Endometrium (tissue), 2 donors: ENCODE measurements at regions not wholly inside any gene's neighbourhood (a gene's known extent, or its start where the extent isn't known, plus 50 kb on each side); places are given as distances from the start of the nearest gene placed in this dataset.

Experiments
- FAIRE-seq: peaks from 2 replicates; lab custom pipeline; 2012; peaks lifted over from hg19 to GRCh38; lab: Jason Lieb, UNC
- donor health status: control.
- donor health status: control.

DNA sequence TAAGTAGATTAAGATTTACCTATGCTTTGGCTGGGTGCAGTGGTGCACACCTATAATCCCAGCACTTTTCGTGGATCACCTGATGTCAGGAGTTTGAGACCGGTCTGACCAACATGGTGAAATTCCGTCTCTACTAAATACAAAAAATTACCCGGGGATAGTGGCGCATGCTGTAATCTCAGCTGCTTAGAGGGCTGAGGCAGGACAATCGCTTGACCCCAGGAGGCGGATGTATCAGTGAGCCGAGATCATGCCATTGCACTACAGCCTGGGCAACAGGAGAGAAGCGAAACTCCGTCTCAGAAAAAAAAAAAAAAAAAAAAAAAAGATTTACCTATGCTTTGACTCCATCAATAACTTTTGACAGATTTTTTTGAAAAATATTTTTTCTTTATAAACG lies 267.1 kb upstream of the SEMA6A start:
- no peak for FAIRE-seq

DNA sequence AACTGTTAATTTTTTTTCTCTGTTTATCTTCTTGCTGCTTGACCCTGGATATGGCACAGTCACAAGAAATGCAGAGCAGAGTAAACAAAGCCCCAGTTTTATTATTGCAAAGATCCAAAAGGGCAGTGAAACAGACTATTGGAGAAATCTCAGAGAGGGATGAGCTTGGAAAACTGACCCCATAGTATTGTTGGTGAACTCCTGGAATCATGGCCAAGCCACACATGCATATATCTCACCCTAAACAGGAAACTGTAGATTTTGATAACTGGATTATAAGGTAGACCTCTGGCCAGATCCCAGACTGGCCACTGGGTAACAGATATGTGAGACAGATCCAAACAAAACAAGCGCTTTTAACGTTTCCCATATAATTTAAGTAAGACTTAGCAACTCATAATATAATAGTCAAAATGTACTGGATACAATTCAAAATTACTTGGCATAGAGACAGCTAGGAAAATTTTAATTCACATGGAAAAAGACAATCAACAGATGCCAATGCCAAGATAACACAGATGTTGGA lies 263.5 kb upstream of the SEMA6A start:
- no peak for FAIRE-seq

DNA sequence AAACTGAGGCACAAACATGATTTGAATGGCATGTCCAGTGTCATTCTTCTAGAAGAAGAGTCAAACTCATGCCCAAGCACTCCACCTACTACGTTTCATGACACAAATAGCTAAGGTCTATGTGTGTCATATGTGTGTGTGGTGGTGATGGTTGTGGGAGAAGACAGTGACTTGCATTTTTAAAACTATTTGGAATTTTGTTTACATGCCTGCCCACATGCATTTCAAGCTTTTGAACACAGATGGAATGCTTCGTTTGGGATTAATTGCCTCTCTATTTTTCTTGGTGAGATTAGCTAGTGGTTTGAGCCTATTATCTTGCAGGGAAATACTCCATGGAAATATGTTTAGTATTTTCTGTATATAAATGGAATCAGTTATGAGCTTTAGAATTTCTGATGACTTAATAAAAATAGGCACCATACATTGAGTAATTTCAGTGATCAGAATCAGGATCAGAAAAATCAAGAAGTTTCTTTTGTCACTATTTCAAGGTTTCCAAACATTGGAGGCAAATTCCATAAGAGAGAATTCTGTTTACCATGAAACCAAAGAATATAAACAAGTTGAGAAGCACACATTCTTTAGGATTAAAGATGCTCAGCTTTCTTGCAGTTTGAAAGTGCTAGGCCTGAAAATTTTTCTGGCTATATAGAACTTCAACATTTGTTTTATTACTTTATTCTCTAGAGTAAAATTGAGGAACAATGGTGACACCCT lies 260.3 kb upstream of the SEMA6A start:
- no peak for FAIRE-seq

DNA sequence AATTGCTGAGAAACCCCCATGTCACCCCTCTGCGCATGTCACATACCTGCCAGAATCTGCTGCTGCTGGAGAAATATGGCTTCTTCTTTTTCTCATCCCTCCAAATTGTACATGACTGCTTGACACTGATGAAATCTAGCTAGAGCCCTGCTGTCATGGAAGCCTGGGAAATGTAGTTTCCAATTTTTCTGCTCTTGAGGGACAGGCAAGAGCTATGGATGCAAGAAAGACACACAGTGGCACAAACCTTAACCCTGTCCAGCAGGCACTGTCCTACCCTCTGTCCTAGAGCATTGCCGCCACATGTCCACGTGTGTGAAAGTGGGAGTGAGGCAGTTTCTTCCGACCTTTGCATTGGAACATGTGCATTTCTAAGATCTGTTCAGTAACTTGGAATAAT lies 255.5 kb upstream of the SEMA6A start:
- FAIRE-seq, result no peak

DNA sequence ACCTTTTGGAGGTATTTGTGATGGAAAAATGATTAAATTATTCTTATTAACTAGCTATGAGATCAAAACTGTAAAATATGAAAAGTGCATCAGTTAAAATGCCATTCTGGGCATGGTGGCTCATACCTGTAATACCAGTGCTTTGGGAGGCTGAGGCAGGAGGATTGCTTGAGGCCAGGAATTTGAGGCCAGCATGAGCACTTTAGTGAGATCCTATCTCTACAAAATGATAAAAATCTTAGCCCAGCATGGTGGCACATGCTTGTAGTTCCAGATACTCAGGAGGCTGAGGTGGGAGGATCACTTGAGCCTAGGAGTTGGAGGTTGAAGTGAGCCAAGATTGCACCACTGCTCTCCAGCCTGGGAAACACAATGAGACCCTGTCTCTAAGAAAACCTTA lies 252.5 kb upstream of the SEMA6A start:
- FAIRE-seq, result no peak

DNA sequence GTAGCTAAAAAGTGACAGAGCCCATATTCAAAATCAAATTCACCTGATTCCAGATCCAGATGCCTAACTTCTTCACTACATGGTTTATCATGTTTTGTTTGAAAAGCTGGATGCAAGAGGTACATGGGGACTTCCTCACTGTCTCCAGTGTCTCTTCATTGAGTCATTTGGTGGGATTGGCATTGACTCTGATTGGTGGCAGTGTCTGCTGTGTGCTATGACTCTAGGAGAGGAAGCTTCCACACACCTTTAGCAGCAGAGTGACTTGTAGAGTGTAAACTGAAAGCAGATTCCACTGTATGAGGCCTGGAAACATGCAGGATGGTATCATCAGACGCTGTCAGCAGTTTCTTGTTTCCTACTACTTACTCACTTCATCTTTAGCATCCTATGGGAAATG lies 250.9 kb upstream of the SEMA6A start:
- FAIRE-seq, result no peak

DNA sequence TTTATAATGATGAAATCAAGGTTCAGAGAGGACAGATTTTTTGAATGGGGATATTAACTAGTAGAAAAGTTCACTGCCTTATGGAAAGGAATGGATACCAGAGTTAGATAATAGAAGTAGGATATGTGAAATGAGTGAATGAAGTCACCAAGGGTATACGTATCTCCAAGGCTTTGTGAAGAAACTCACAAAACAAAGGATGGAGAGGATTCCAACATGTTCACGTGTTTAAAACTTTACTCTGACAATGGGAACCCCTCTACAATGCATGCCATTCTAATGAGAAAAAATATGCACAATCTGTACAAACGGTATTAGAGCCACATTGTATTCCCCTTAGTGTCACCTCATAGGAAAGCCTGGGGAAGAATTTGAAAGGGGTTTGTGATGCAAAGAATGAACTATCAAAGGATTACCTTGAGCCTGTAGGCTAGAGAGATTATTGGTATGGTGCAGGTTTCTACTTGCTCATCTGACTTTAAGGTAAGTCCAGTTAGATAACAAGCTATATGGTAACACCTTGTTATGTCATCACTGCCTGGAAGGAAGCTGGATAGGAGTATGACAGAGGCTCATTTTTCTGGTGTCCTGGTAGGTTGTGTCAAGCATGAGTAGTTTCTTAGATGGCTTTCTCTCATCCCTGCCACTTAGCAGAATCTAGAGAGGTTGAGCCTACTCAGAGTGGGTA lies 250.3 kb upstream of the SEMA6A start:
- no peak for FAIRE-seq

DNA sequence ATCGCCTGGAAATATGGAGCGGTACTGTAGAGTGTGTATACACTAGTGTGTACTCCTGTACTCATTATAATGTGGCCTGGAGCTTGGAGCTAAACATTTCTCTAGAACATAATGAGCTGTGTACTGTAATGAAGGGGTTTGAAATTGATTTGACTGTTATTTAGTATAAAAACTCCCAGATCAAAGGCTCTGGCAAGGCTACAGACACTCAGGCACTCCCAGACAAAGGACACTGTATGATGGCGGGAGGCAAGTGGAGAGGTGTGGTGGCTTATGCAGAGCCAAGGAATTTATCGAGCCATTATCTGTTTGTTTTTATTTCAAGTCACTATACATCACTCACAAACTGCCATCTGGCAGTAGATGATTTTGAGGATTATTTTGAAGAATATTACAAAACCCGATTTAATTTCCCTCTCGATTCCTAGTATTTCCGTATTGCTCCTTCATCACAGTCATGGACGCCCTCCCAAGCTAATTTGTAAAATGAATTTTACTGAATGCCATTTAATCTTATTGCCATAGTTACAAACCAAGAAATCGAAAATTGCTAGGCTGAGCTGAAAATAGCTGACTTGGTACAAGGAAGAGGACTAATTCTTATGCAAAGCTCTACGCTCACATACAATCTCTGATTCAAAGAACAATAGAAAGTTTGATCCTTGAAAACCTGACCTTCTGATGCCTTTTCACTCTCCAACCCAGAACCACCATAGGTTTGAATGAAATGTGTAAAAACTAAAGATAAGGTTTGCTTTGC lies 240.2 kb upstream of the SEMA6A start:
- FAIRE-seq, result no peak

DNA sequence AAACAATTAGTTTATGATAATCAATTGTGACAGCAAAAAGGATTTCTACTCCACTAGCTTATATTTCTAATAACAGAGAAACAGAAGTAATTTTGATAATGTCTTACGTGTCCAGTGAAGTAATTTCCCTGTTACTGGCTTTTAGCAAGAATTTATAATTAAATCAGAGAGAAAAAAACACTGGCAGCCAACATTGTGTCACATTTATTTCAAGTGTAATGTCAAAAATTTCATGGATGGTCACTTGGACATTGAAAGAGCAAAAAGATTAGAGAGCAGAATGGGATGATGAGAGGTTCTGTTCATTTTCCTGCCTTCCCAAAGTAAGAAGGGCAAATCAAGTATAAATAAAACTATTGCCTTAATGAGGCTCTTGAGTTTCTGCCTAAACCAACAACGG lies 239.3 kb upstream of the SEMA6A start:
- no peak for FAIRE-seq

DNA sequence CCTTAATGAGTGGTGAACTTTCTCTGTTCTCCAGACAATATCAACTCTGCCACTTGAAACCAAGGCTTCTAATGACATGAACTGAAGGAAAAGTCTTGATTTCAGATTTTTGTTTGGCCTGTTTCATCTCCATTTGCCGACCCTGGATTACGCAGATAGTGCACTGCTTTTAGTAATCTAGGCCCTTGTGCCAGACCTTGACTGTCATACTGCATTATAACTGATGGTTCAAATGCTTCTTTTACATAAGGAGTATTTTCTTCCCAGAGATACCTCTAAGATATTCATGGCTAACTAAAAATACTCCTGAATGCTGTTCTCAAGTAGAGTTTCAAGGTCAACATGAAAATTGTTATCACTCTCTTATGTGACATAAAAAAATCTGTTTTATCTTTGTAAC lies 238.7 kb upstream of the SEMA6A start:
- FAIRE-seq, result no peak

DNA sequence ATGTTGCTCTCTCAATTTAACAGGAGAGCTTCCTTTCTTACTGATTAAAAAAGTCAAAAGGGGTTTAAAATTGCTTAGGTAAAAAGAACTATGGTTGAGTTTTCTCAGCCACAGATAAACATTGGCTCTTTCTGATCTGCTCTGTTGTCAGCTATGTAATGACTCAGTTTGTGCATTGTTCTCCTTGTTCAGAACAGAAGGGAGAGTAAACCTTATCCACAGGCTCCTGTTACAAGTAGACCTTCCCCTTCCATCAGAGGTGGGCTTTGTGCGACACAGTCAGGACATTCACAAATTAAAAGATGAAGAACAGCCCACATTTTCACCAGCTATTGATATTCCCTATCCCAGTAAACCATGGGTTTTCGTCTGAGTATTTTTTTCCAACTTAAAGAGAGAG lies 236.3 kb upstream of the SEMA6A start:
- FAIRE-seq, result no peak

DNA sequence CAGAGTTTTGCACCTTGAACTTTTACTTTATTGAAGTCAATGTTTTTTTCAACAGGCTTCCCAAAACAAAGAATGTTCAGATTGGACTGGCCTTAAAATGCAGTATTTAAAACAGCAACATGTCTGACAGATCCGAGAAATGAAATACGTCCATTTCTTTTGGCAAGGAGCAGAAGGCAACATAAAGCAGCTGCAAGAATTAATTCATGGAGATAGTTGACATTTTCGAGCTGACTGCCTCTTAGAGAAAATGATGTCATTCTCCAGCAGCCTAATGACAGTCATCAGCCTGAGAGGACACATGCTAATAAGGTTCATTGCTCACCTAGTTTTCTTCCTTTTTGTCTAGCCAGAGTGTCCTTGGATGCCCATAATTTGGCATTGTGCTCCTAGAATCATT lies 232.2 kb upstream of the SEMA6A start:
- FAIRE-seq, result no peak

DNA sequence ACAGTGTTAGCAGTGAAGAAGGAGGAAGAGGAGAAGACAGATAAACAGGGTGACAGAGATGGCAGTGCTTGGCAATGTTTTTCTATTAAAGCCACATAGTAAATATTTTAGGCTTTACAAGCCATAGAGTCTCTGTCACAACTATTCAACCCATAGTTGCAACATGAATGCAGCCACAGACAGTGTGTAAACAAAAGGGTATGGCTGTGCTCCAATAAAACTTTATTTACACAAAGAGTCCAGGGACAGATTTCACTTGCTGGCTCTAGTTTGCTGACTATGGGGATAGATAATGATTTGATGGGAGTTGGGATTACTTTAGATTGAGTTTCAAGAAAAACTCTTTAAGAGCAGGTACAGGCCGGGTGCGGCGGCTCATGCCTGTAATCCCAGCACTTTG lies 224.8 kb upstream of the SEMA6A start:
- no peak for FAIRE-seq

DNA sequence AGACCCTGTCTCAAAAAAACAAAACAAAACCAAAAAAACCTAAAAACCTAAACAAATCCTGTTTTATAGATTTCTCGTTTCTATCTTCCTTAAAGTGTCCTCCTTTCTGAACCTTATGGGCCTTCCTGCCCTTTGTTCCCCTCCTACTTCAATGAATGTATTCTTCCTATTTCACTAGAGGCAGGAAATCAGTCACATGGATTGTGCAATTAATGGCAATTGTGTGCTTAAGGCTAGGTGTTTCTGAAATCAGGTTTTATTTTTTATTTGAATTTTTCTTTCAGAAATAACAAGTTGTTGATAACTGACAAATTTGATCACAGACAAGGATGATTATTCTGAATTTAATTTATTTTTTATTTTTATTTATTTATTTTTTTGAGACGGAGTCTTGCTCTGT lies 220.6 kb upstream of the SEMA6A start:
- FAIRE-seq, result no peak

DNA sequence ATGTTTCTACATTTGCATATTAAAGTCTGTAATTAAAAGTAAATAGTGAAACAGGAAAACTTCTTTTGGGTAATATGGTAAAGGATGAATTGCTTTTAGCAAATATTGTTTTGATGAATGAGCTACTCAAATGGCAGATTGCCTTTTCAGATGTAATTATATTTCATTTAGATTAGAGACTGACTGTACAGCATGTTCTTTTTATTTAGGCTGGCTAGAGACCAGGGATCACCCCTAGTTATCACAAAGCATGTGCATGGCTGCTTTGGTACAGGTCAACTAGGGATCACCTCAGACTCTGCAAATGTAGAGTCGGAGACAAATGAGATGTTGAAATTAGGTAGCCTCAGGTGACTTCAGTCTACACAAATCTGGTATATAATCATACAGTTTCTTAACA lies 214.9 kb upstream of the SEMA6A start:
- no peak for FAIRE-seq

DNA sequence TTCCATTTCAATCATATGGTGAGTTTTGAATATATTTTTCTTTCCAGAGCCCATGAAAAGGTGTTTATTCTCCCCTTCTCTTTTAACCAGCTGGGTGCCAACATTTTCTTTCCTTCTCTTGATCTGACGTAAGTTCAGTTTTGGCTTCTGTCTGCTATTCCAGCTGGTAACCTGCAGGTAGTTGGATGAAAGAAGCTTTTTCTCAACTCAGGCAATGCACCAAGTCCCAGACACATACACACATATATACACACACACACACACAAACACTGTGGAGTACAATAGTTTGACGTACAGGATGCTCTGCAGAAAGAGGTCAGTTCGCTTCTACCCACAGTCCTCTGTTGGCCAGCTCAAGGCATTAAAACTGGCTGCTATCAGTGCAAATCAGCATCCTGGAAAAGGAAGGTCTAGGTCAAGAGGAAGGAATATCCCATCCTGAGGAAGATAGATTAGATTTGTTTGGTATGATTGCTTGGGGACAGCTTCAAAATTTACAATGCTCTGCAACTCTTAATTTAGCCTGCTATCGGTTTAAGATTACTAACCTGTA lies 214.3 kb upstream of the SEMA6A start:
- no peak for FAIRE-seq

DNA sequence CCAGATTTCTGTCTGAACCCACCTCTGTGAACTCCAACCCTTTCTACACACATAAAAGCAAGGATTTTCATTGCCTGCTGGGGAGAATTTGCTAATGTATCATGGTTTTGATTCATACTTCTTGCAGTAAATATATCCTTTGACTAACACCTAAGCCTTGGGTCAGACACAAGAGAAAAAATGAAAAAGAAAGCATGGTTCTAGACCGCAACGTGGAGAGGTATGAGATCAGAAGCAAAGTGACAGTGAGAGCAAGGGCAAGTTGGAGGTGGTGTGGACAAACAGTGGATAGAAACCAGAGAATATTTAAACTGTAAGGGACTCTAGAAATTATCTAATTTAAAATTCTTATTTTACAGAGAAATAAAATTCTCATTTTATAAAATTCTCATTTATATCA lies 212.9 kb upstream of the SEMA6A start:
- FAIRE-seq, result no peak

DNA sequence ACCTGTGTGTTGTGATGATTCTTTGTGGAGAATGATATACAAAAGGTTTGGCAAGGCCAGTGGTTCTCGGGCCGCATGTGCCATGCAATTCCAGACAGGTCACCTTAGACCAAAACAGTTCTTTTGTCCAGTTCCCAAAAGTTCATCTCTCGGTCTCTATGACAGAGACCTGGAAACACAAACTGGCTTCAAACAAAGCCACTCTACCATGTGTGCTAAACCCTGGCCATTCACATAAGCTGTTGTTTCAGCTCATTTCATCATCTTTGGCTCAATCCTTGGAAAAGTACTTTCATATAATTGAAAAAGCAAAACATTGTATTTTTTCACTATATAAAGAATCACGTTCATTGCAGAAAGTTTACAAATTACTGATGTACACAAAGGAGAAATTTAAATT lies 210.5 kb upstream of the SEMA6A start:
- FAIRE-seq, result no peak

DNA sequence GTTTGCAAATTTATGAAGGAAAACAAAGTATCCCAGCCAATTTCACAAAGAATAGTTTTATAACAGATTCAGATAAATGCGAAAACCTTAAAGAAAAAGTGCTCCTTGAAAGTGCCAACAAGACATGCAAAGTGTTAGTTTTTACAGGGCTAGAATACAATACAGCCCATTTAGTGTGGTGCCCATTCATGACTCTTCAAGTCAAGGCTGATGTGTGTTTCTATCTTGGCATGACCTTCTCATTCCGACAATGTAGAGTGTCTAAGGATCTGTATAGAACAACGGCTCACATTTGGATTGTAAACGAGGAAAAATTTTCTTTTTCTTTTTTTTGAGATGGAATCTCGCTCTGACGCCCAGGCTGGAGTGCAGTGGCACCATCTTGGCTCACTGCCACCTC lies 205.2 kb upstream of the SEMA6A start:
- FAIRE-seq, result no peak

DNA sequence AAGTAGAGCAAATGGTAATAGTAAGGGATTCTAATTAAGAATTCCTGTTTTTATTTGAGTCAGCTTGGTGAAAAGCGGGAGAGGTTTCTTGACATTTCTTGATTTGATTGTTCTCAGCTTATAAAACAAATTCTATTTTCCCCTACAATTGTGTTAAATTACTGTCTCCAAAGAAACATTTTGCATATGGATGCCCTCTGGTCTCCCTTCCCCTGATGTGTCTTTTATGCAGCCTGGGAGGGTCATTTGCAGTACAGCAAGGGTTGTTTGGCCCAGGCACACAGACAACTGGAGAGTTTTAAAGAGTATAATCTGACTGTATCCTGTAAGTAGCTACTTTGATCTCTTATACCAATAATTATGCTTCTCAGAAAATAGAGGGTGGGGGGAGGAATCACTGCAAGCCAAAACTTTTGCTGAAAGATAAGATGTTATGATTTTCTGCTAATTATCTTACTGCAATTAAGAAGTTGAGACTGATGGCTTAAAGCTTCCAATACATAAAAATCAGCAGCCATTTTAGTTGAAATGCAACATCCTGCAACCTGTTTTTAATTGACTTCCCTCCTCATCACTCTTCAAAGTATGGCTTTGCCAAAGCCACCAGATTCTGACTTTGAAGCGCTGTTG lies 204.1 kb upstream of the SEMA6A start:
- FAIRE-seq, result no peak

DNA sequence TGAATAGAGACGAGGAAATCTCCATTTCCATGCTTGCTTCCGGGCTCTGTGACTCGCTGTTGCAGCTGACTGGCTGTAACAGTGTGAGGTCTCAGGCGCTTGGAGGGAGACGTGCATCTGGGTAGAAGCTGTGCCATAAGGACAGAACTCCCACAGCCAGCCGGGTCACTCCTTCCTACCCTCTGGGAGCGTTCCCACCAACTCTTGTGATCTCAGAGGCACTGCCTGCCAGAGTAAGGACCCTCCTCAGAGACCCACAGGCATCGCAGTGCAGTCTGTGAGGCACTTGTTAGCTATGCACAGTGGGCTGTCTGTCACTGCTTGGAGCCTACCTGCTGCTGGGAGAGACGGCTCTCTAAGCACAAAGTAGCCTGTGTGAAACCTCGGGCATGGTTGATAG lies 203.4 kb upstream of the SEMA6A start:
- FAIRE-seq, result no peak

DNA sequence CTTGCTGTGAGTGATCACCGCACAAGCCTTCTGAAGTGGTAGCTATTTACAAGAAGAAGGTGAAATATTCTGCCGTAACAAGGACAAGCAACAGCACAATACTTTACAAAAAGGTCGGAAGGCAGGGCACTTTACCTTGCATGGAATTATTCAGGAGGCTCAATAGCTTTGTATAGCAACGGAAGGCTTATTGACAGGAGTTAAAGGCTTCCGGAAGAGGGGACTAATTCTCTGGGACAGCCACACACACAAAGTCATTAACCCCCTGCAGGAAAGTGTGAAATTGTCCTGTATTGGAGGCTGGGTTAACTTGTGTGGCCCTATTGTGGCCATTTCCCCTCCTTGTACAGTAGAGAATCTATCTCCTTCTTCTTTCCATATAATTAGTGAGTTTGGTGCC lies 199.3 kb upstream of the SEMA6A start:
- no peak for FAIRE-seq
